HG03025 (cell line): ENCODE measurements at regions not wholly inside any gene's neighbourhood (a gene's known extent, or its start where the extent isn't known, plus 50 kb on each side); places are given as distances from the start of the nearest gene placed in this dataset.

ENCODE experiments used
- ATAC-seq: cut with Tn5 transposase; IDR thresholded peaks from one replicate; pipeline ENCODE4 v1.9.1; 2021; ENCODE audit warnings: mild to moderate bottlenecking, moderate library complexity; ENCODE audit not compliant: unreplicated experiment, low FRiP score

DNA sequence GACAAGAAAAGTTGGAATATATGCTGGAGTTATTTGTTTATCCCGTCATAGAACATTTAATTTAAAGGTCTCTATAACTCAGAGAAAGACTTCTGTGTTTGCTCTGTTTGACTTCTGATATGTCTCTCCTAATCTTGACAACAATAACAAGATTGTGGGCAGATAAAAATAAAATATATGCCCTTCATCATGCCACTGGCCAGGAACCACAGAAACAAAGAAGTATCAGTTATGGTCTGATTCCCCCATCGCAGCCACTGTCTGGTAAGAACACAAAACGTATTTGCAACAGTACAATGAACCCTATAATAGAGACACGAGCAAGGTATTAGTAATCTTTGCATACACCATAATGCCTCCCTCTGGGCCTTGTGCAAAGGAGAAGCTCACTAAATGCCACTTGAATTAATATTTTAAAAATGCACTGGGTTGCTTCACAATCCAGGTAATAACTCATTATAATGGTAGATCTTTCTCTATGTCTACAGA lies 1498.3 kb downstream of the CDH11 start:
- no peak for ATAC-seq

DNA sequence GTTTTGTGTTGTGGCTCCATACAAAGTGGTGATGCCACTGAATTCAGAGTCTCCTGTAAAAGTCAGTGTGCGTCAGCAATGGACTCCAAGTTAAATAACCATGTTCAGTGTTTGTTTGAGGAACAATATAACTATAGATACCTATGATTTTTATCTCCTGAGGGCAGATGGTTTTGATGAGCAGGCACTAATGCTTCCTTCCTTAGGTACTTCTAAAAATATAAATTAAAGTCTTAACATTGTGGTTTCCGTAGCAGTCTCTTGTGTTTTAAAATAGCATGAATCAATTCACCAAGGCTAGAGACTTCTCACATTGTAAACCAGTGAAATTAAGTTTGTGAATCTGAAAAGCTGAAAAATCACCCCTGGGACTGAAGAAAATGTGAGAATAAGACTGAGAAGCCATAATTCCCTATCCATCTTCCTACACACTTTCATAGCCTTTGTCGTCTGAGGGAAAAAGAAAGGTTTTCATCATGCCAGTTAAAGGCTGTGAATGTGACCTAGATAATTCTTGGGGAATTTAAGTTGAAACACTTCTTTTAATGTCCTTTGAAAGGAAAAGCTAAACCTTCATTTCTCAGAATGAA lies 1502.9 kb downstream of the CDH11 start:
- no peak for ATAC-seq

DNA sequence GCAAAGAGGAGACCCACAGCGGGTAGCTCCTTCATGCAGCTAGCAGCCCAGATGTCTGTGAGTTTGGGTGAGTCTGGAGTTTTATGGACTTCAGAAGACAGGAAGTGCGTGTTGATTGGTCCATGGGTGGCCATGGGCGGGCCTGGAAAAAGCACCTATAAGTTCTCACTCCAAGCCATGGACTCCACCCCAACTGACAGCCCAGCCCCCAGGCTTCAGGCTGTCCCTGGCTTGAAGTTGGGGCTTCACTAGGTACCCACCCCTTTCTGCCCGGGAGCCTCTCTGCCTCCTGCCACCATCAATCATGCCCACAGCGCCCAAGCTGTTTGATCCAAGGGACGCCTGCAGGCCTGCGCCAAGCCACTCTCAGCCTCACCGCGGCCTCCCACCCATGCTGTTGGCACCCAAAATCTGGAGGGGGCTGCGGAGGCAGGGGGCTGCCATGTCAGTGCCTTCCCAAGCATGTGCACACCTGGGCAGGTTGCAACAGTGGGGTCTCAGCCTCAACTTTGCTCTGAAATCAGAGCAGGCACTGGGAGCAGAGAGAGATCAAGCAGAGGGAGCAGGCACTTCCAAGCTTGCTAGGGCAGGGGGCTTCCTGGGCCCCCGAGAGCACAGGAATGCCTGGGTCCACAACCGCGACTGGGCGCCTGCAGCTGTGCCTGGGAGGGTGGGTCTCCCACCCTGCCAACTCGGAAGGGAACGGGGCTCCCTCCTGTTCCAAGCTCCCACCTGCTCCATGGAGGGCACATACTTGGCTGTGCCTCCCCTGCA lies 1503.7 kb downstream of the CDH11 start:
- no peak for ATAC-seq

DNA sequence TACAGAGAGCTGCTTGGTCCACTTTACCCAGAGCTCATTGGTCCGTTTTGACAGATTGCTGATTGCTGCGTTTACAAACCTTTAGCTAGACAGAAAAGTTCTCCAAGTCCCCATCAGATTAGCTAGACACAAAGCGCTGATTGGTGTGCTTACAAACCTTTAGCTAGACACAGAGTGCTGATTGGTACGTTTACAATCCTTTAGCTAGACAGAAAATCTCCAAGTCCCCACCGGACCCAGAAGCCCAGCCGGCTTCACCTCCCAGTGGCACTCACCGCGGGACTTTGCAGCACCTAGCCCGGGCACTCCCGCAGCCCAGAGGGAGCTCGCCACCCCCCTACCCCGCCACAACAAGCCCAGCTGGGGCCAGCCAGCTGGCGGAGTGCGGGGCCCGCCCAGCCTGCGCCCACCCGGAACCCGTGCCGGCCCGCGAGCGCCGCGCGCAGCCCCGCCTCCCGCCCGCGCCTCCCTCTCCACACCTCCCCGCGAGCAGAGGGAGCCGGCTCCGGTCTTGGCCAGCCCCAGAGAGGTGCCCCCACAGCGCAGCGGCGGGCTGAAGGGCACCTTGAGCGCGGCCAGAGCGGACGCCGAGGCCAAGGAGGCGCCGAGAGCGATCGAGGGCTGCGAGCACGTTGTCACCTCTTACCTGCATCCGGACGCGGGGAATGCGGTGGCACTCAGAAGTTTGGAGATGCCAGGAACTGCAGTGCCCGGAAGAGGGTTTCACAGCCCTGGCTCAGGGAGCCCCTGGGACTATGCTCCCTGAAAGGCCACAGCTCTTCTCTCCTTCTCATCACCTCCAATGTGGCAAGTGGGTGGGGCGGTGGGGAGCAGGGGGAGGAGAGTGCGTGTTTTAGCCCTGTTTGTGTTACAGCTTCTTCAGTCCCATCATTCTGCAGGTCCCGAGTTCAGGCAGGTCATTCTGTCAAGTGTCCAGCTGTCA lies 1504.5 kb downstream of the CDH11 start:
- no peak for ATAC-seq

DNA sequence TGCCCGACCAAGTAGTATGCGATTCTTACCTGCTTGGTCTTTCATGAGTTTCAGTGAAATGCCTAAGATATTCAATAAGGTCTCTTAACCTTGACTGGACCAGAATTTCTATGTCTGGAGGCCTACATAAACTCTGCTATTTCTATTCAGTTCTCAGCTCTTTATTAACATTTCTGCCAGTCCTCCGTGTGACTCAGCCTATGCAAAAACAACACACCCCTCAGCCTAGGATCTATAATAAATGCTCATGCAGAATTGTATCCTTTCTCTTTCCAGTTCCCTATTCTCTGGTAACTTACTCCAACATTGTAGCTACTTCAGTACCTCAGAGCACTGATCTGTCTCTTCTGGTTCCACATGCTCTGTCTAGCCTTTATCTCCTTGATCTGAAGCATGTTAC lies 1507.4 kb downstream of the CDH11 start:
- no peak for ATAC-seq

DNA sequence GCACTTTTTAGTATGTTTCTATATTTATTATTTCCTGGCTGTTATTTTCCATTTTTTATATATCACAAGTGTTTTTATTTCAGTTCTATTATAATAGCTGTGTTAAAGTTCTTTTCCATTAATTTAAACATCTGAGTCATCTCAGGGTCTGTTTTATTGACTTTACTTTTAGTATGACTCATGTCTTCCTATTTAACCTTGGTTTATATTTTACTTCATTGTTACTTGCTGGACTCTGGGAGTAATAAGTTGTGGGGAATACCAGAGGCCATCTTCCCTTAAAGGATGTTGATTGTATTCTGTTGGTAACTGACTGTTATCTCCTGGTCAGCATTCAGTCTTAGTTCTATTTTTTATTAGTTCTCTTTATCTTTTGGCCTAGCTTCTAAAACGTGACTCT lies 1508.2 kb downstream of the CDH11 start:
- ATAC-seq: no peak

DNA sequence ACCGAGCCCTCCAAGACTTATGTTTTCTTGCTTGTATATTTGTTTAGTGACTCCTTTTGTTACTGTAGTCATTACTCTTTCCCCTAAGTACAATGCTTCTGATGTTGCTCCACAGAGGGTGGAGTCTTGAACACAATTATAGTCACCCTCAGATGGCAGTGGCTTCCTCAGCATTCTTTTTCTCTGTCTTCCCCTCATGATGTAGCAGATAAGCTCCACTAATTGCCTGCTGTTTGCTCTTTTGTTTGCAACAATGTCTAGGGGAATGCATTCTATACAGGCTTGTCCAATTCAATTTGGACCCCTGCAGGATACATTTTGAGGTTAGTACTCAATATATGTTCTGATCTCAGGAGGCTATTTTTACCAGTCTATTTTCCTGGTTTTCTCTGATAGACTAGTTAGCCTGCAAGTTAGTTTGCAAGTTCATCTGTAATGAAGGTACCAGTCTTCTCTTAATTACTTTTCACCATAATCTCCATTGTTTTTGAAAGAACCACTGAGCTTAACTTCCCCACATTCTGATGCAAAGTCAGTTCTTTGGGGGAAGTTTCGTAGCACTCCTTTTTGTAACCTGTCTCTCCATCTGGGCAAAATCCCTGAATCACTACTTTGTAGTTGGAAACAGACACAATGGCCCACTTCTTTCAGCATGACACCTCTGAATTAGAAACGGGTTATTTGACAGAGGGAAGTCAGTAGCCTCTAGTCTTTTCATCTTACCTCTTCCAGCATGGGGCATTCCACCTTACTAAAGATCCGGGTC lies 1509.2 kb downstream of the CDH11 start:
- no peak for ATAC-seq

DNA sequence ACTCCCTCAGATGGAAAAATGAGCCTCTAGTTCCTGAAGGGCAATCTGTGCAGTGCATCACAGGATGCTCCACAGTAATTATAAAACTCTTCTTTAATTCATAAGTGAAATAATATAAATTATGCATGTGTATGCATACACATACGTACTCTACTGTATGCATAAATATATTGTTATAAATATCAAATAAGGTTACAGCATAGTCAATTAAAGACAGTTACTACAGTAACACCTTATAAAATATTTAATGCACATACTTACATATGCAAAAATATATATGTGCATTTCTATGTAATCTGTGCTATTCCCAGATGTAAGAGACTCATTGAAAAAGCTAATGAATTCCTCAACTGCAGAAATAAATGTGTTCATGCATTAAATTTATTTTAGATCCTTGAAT lies 1515.1 kb downstream of the CDH11 start:
- no peak for ATAC-seq

DNA sequence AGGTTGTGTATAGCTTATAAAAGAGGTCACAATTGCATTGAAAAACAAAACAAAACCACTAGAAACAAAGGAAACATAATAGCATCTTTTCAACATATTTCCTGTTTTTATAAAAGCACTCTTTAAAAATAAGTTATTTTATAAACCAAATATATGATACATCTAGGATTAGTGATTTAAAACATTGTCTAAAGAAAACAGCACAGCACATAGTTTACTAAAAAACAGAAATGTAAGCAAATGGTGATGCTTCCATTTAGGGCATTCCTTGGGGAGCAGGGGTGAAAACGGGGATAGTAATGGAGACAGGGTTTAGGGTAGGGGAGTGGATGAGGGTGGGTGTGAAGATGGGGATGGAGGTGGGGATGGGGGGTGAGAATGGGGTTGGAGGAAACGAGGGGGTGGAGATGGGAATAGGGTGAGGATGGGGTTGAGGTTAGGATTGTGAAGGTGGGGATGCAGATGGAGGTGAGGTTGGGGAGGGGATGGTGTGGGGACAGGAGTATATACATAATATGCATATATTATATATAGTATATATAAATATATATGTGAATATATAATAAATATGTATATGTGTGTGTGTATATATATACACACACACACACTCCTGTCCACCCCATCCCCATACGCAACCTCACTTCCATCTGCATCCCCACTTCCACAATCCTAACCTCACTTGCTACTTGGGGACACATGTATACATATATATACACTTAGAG lies 1519.5 kb downstream of the CDH11 start:
- ATAC-seq: no peak

DNA sequence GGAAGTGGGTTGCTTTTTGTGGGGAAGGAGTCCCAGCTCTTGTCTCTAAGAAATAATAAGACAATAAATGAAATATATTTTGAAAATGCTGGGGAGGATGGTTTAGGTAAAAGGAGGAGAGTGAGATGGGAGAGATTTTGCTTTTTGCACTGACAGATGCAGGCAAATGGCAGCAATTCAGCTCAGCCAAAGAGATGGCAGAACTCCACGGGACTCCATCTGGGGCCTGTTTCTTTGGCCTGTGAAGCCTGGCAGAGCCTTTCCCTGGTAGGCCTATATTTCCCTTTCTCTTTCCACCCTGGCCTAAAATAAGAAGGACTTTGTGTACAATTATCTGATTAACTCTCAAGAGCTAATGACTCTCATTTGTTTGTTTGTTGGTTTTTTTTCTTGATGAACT lies 1525.1 kb downstream of the CDH11 start:
- ATAC-seq: no peak

DNA sequence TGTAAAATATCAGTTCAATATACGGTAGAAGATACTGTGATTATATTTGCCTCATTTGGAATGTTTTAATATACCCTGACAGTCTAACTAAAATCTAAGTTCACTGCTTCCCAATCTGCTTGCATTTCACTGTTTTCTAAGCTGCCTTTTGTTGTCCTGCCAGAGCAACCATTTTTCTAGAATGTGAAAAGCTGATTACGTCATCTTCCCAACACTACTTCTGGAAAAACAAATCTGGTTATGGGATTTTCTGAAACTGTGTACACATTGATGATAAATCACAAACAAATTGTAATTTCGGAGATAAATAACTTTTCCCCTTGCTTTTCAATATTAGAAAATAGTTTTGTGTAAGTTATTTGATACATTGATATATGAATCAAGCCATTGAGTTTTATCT lies 1529.0 kb downstream of the CDH11 start:
- no peak for ATAC-seq

DNA sequence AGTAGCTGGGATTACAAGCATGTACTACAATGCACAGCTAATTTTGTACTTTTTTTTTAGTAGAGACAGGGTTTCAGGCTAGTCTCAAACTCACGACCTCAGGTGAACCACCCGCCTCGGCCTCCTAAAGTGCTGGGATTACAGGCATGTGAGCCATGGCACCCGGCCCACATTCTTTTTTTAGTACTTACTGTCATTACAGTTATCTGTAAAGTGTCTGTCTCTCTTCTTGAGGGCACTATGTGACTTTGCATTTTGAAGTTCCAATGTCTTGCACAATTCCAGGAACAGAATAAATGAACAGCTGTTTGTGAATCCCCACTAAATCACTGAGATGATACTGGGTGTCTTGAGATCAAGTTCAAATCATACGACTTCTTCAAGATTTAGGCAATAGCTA lies 1540.3 kb downstream of the CDH11 start:
- ATAC-seq: no peak

DNA sequence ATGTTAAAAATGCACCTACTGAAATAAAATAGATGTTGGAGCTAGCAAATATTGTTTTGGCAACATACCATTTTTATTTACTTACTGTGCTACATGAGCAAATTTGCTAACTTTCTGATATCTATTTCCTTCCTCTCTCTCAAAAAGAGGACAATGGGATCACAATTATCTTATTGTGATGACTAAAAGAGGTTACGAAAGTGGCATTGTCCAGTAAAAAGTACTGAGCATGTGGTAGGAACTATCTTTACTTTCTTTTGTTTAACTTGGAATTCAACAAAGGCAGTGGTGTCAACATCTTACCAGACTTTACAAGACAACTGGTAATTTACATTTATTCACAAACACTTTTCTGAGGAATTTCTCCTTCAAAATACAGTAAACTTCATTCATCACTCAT lies 1542.6 kb upstream of the CDH8 start:
- ATAC-seq: no peak

DNA sequence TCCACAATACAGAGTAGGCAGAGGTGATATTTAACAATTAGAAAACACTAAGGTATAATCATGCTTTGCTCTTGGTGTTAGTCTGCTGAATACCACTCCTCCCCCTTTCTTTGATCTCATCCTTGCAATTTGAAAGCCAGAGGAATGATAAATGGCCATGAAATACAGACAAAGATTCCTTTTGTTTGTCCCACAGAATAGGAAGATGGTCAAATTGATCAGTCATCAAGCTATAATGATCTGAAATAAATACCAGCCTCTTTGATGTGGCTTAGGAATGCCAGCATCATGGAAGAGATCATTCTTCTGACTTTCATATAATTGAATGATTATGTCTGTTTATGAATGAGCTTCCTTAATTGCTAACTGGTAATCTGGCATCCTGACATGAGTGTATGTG lies 1541.7 kb upstream of the CDH8 start:
- ATAC-seq: no peak

DNA sequence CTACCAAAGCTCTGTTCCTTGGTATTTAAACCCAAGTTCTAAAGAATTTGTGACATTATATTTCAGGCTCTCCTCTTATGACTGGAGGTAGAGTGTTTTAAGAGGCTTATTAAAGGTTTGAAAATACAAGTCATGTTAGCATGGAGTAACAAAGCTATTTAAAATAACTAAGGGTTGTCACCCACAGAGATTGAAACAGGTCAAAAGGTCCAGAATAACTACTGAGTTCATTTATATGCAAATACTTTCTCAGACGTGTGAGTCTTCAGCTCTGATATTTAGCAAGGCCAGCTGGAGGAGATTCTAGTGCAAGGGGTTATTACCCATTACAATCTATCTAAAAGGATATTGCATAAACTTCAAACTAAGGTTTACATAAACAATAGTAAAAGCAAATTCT lies 1538.8 kb upstream of the CDH8 start:
- ATAC-seq: no peak

DNA sequence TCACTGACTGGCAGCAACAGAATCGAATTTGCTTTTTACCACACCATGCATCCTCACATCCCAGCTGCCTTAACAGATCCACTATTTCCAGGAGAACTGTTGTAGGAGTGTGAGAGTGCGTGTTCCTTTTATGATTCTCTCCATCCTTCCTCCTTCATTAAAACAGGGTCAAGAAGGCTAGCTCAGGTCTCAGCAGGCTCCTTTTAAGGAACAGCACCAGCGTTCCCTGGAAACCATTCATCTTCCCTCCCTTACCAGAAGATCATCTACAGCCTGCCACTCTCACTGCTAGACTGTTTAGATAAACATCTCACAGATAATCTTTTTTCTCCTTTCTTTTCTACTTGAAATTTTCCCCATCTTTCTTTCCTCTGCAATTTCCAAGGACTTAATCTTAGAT lies 1531.9 kb upstream of the CDH8 start:
- ATAC-seq: no peak

DNA sequence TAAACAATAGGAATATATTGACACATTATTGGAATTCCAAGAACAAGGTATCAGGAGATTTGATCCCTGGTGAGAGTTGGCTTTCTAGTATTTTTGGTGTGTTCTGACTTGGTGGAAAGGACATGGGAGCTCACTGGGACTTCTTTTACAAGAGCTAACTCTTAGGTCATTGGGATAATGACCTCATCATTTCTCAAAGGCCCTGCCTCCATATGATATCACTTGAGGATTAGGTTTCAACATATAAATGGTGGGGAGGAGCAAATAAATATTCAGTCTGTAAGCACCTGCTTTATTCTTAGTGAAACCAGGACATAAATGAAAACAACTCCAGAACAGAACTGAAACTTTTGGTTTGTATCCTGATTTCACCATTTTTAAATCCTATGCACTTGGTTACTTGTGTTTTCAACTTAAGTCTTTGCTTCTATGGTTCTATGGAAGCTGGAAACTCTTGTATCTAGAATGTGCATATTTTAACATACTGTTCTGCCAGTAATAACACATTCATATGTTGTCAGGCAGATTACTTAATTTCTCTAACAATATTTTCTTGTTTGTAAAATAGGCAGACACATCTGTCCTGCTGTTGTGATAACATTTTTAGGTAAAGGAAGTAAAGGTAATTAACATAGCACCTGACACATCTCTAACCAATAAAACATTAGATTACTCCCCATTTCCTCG lies 1527.7 kb upstream of the CDH8 start:
- no peak for ATAC-seq

DNA sequence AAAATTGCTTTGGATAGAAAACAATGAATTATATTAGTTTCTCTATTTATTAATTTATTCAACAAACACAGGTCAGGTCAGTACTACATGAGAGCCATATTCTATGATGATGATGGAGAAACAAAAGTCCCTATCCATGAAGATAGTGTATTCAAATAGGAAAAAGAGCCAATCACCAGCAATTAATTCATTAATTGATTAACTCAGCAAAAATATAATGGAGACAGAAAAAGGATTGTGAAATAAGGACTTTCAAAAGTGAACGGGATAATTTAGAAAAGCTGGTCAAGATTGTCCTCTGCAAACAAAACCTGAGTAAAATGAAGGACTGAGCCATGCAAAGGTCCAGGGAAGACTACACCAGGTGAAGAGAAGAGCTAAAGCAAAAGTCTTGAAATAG lies 1517.7 kb upstream of the CDH8 start:
- ATAC-seq: no peak

DNA sequence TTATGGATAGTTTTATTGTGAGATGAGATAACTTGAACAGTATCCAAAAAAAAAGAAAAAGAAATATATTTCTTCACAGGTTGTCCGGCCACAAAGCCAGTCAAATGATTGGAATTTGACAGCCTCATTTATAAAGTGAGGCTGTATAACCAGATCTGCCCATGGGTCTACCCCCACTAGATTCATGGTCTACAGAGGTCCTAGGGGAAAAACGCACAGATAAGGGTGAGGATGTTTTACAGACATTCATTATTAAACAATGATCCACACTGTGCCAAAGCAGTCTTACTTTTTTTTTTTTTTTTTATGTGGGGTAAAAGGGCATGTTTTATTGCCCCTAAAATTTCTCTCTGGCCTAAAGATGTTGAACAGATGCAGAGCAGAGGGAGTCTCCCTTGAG lies 1503.0 kb upstream of the CDH8 start:
- ATAC-seq: no peak
